ENCODE measurements at regions not wholly inside any gene's neighbourhood (a gene's known extent, or its start where the extent isn't known, plus 50 kb on each side); places are given as distances from the start of the nearest gene placed in this dataset.

DNA sequence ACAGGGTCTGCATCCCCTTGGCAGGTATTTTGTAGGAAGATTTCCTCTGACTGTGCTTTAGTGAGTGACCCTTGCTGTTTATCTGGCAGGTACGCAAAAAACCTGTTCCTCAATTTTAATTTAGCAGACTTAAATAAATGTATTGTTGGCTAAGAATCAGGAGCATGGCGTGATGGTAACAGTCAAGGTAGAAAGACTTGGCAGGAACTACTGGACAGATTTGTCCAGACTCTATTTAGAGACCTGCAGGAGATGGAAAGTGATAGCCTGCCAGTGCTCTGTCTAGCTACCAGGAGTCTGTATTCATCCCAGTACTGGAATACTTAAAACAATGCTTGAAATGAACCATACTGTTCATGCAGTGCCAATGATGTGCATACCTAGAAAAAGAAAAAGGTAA, 78.8 kb upstream of the MAST4 start:
- intact Hi-C loops (cut with micrococcal nuclease; ENCODE audit: unreplicated experiment), result no loop called here
- TF ChIP-seq, protein P1, sequence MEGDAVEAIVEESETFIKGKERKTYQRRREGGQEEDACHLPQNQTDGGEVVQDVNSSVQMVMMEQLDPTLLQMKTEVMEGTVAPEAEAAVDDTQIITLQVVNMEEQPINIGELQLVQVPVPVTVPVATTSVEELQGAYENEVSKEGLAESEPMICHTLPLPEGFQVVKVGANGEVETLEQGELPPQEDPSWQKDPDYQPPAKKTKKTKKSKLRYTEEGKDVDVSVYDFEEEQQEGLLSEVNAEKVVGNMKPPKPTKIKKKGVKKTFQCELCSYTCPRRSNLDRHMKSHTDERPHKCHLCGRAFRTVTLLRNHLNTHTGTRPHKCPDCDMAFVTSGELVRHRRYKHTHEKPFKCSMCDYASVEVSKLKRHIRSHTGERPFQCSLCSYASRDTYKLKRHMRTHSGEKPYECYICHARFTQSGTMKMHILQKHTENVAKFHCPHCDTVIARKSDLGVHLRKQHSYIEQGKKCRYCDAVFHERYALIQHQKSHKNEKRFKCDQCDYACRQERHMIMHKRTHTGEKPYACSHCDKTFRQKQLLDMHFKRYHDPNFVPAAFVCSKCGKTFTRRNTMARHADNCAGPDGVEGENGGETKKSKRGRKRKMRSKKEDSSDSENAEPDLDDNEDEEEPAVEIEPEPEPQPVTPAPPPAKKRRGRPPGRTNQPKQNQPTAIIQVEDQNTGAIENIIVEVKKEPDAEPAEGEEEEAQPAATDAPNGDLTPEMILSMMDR (conservative IDR thresholded peaks at IDR 0.05), result no peak
- TF ChIP-seq EZH2 (IDR thresholded peaks at IDR 0.05; ENCODE audit: low read depth), result no peak
- H3K9me2 ChIP-seq (ENCODE audit: insufficient read depth), result no peaks in the 10 kb centered on the region
- no TSS peak for BruUV-seq (replicated peaks)
- H3K79me2 ChIP-seq (ENCODE audit: low read depth), result no peaks in the 10 kb centered on the region
- H3K4me3 ChIP-seq, result no peak overlapping the region
- no peaks in the 10 kb centered on the region for H4K20me1 ChIP-seq (ENCODE audit: insufficient read depth)
- H3F3A ChIP-seq (ENCODE audit: insufficient read depth, low read depth), result no peaks in the 10 kb centered on the region
- no peaks in the 10 kb centered on the region for H3K27me3 ChIP-seq (ENCODE audit: insufficient read depth, low read depth)
- DNase-seq, result no peak
- ChIA-PET CTCF (no interaction called here), POLR2A (ENCODE audit: unreplicated experiment) (no interaction called here)
- no peaks in the 10 kb centered on the region for H3K4me1 ChIP-seq (replicated peaks; ENCODE audit: insufficient read depth)
- H3K27ac ChIP-seq, result no peak overlapping the region
- no peaks in the 10 kb centered on the region for H3K36me3 ChIP-seq (ENCODE audit: low read depth)
- peaks cover 6% of the 10 kb centered on the region; the same call in 1 of the 2 replicates for H3K9me3 ChIP-seq (ENCODE audit: insufficient read depth, low read depth)
- H3K4me2 ChIP-seq, result no peak overlapping the region
- no peak overlapping the region for H2AFZ ChIP-seq

DNA sequence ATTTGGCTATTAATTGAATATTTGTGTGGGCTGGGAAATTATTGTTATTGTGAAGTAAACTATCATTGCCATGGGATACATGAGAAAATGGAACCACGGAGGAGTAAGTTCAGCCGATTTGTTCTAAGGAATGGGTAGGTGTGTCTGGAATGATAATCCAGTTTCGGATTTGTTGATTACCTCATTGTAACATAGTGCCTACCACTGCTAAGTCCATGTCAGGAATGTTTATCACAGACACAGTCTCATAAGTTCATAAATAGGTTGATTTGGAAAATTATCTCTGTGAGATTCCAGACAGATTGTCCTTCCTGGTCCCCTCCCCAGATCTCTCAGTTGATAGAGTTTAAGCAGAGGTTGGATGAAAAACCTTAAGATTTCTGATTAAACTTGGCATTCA, 78.1 kb upstream of the MAST4 start:
- intact Hi-C loops (cut with micrococcal nuclease; ENCODE audit: unreplicated experiment), result no loop called here

DNA sequence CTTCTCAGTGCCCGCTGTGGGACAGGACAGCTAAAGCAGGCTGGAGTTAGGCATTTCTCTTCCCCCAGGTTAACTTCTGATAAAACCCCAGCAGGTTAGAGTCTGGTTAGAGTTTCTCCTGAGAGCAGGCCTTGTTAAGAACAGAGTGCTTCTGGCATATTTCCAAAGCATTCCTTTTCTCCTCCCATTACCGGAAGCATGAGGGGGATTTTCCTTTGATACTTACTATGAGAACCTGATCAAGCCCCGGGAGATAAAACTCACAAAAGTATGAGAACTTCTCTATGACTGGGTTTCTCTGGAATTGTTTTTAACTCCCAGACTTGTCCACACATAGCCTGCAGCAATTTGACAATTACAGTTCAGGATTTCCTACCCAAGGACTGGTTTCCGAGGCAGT, 77.4 kb upstream of the MAST4 start:
- no peaks in the 10 kb centered on the region for H3F3A ChIP-seq (ENCODE audit: insufficient read depth, low read depth)
- intact Hi-C loops (cut with micrococcal nuclease; ENCODE audit: unreplicated experiment), result no loop called here
- H3K9me2 ChIP-seq (ENCODE audit: insufficient read depth), result no peaks in the 10 kb centered on the region
- TF ChIP-seq, protein P1 (conservative IDR thresholded peaks at IDR 0.05), result no peak
- TF ChIP-seq EZH2 (IDR thresholded peaks at IDR 0.05; ENCODE audit: low read depth), result no peak
- no peak overlapping the region for H2AFZ ChIP-seq
- DNase-seq, result no peak
- peaks cover 6% of the 10 kb centered on the region; the same call in 1 of the 2 replicates for H3K9me3 ChIP-seq (ENCODE audit: insufficient read depth, low read depth)
- H3K27ac ChIP-seq, result no peak overlapping the region
- H4K20me1 ChIP-seq (ENCODE audit: insufficient read depth), result no peaks in the 10 kb centered on the region
- H3K36me3 ChIP-seq (ENCODE audit: low read depth), result no peaks in the 10 kb centered on the region
- no peaks in the 10 kb centered on the region for H3K4me1 ChIP-seq (replicated peaks; ENCODE audit: insufficient read depth)
- H3K4me3 ChIP-seq, result no peak overlapping the region
- ChIA-PET CTCF (no interaction called here), POLR2A (ENCODE audit: unreplicated experiment) (no interaction called here)
- H3K27me3 ChIP-seq (ENCODE audit: insufficient read depth, low read depth), result no peaks in the 10 kb centered on the region
- no peaks in the 10 kb centered on the region for H3K79me2 ChIP-seq (ENCODE audit: low read depth)
- H3K4me2 ChIP-seq, result no peak overlapping the region
- BruUV-seq (replicated peaks), result no TSS peak

More for the DNA sequence above, 78.1 kb upstream of the MAST4 start:
- H3K4me1 ChIP-seq (replicated peaks; ENCODE audit: insufficient read depth), result no peaks in the 10 kb centered on the region
- peaks cover 6% of the 10 kb centered on the region; the same call in 1 of the 2 replicates for H3K9me3 ChIP-seq (ENCODE audit: insufficient read depth, low read depth)
- no peaks in the 10 kb centered on the region for H3K36me3 ChIP-seq (ENCODE audit: low read depth)
- DNase-seq, result no peak
- H2AFZ ChIP-seq, result no peak overlapping the region
- no peaks in the 10 kb centered on the region for H3K9me2 ChIP-seq (ENCODE audit: insufficient read depth)
- ChIA-PET POLR2A (ENCODE audit: unreplicated experiment) (no interaction called here), CTCF (no interaction called here)
- H3K79me2 ChIP-seq (ENCODE audit: low read depth), result no peaks in the 10 kb centered on the region
- H3K4me2 ChIP-seq, result no peak overlapping the region
- no TSS peak for BruUV-seq (replicated peaks)
- no peaks in the 10 kb centered on the region for H4K20me1 ChIP-seq (ENCODE audit: insufficient read depth)
- TF ChIP-seq, protein P1 (conservative IDR thresholded peaks at IDR 0.05), result no peak
- no peak for TF ChIP-seq EZH2 (IDR thresholded peaks at IDR 0.05; ENCODE audit: low read depth)
- no peaks in the 10 kb centered on the region for H3K27me3 ChIP-seq (ENCODE audit: insufficient read depth, low read depth)
- no peak overlapping the region for H3K27ac ChIP-seq
- no peak overlapping the region for H3K4me3 ChIP-seq
- H3F3A ChIP-seq (ENCODE audit: insufficient read depth, low read depth), result no peaks in the 10 kb centered on the region

All from PC-9 (cell line).